ENCODE measurements at regions not wholly inside any gene's neighbourhood (a gene's known extent, or its start where the extent isn't known, plus 50 kb on each side); places are given as distances from the start of the nearest gene placed in this dataset.

GRCh38 chr4:178554352-178554751 is 1112.1 kb upstream of the AGA start:
- no peaks in the 10 kb centered on the region for H3K36me3 ChIP-seq (ENCODE audit: control insufficient read depth, insufficient read depth, low read length)
- no peaks in the 10 kb centered on the region for H3K4me1 ChIP-seq (ENCODE audit: control insufficient read depth, low read depth, low read length)
- no peak overlapping the region for H3K23ac ChIP-seq (ENCODE audit: low read length)
- no peaks in the 10 kb centered on the region for H3K27me3 ChIP-seq (ENCODE audit: insufficient read depth, low read length, poor library complexity)
- no peak overlapping the region for H4K5ac ChIP-seq (ENCODE audit: low read length)
- no peak overlapping the region for H3K4me2 ChIP-seq (ENCODE audit: low read length)
- H2BK5ac ChIP-seq (ENCODE audit: low read length): no peak overlapping the region
- WGBS (ENCODE audit: extremely low coverage, insufficient coverage, low lambda C conversion rate): no CpG with 5 or more reads among the region's 1 CpG
- no peak overlapping the region for H3K18ac ChIP-seq (ENCODE audit: low read length)
- H2AK5ac ChIP-seq (ENCODE audit: low read length): no peak overlapping the region
- no peak overlapping the region for H3K27ac ChIP-seq (ENCODE audit: low read depth, low read length)
- H3K4ac ChIP-seq (ENCODE audit: low read depth, low read length): no peak overlapping the region
- H2BK120ac ChIP-seq (ENCODE audit: low read depth, low read length): no peak overlapping the region
- no peak overlapping the region for H3K9ac ChIP-seq (ENCODE audit: low read length)
- no peak overlapping the region for H3K4me3 ChIP-seq (ENCODE audit: low read length)
- H3K79me2 ChIP-seq (ENCODE audit: control insufficient read depth, insufficient read depth, low read length): no peaks in the 10 kb centered on the region
- no peak for DNase-seq
- no peaks in the 10 kb centered on the region for H3K79me1 ChIP-seq (ENCODE audit: low read length)
- H4K8ac ChIP-seq (ENCODE audit: low read depth, low read length): no peak overlapping the region
- no peak overlapping the region for H2BK15ac ChIP-seq (replicated peaks; ENCODE audit: low read depth)
- H3K56ac ChIP-seq (ENCODE audit: low read length): no peak overlapping the region

DNA sequence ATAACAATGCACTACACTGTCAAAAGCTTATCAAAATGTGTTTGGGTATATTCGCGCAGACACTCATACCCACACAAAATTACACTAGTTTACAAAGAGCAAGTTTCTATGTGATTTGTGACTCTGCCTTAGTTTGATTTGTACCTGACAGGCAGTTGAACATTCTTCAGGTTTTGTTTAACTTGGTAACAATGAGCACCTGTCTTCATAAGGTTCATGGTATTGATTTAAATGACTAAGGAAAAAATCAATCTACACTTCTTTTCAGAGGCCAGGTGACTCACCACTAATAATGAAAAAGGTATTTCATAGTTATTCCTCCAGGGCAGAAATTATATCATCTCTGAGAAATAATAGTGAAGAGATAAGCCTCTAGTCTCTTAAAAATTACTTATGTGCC is 1114.6 kb upstream of the AGA start:
- Histone ChIP-seq H3K79me2 (ENCODE audit: control insufficient read depth, insufficient read depth, low read length) (no peaks in the 10 kb centered on the region), H3K27ac (ENCODE audit: low read depth, low read length) (no peak overlapping the region), H3K27me3 (ENCODE audit: insufficient read depth, low read length, poor library complexity) (no peaks in the 10 kb centered on the region), H3K4me3 (ENCODE audit: low read length) (no peak overlapping the region), H3K4me1 (ENCODE audit: control insufficient read depth, low read depth, low read length) (no peaks in the 10 kb centered on the region), H3K9ac (ENCODE audit: low read length) (no peak overlapping the region), H3K79me1 (ENCODE audit: low read length) (no peaks in the 10 kb centered on the region), H4K5ac (ENCODE audit: low read length) (no peak overlapping the region), H2BK120ac (ENCODE audit: low read depth, low read length) (no peak overlapping the region), H4K8ac (ENCODE audit: low read depth, low read length) (no peak overlapping the region), H3K18ac (ENCODE audit: low read length) (no peak overlapping the region), H2AK5ac (ENCODE audit: low read length) (no peak overlapping the region), H3K4ac (ENCODE audit: low read depth, low read length) (no peak overlapping the region), H3K4me2 (ENCODE audit: low read length) (no peak overlapping the region), H2BK15ac (replicated peaks; ENCODE audit: low read depth) (no peak overlapping the region), H3K23ac (ENCODE audit: low read length) (no peak overlapping the region), H3K56ac (ENCODE audit: low read length) (no peak overlapping the region), H2BK5ac (ENCODE audit: low read length) (no peak overlapping the region), H3K36me3 (ENCODE audit: control insufficient read depth, insufficient read depth, low read length) (no peaks in the 10 kb centered on the region)
- no CpG with 5 or more reads among the region's 2 CpGs for WGBS (ENCODE audit: extremely low coverage, insufficient coverage, low lambda C conversion rate)
- DNase-seq: no peak

- Histone ChIP-seq H3K4ac (ENCODE audit: low read depth, low read length) (no peak overlapping the region), H3K79me1 (ENCODE audit: low read length) (no peaks in the 10 kb centered on the region), H3K79me2 (ENCODE audit: control insufficient read depth, insufficient read depth, low read length) (no peaks in the 10 kb centered on the region), H3K56ac (ENCODE audit: low read length) (no peak overlapping the region), H3K27ac (ENCODE audit: low read depth, low read length) (no peak overlapping the region), H4K8ac (ENCODE audit: low read depth, low read length) (no peak overlapping the region), H3K27me3 (ENCODE audit: insufficient read depth, low read length, poor library complexity) (no peaks in the 10 kb centered on the region), H3K4me2 (ENCODE audit: low read length) (no peak overlapping the region), H2BK120ac (ENCODE audit: low read depth, low read length) (no peak overlapping the region), H3K4me1 (ENCODE audit: control insufficient read depth, low read depth, low read length) (no peaks in the 10 kb centered on the region), H2BK15ac (replicated peaks; ENCODE audit: low read depth) (no peak overlapping the region), H3K36me3 (ENCODE audit: control insufficient read depth, insufficient read depth, low read length) (no peaks in the 10 kb centered on the region), H3K18ac (ENCODE audit: low read length) (no peak overlapping the region), H2AK5ac (ENCODE audit: low read length) (no peak overlapping the region), H2BK5ac (ENCODE audit: low read length) (no peak overlapping the region), H3K4me3 (ENCODE audit: low read length) (no peak overlapping the region), H4K5ac (ENCODE audit: low read length) (no peak overlapping the region), H3K9ac (ENCODE audit: low read length) (no peak overlapping the region), H3K23ac (ENCODE audit: low read length) (no peak overlapping the region)
- WGBS (ENCODE audit: extremely low coverage, insufficient coverage, low lambda C conversion rate): no CpG with 5 or more reads among the region's 7 CpGs
- peak; percentile 19 for DNase-seq
Observed at GRCh38 chr4:178577933-178578332, 1135.7 kb upstream of the AGA start.

DNA sequence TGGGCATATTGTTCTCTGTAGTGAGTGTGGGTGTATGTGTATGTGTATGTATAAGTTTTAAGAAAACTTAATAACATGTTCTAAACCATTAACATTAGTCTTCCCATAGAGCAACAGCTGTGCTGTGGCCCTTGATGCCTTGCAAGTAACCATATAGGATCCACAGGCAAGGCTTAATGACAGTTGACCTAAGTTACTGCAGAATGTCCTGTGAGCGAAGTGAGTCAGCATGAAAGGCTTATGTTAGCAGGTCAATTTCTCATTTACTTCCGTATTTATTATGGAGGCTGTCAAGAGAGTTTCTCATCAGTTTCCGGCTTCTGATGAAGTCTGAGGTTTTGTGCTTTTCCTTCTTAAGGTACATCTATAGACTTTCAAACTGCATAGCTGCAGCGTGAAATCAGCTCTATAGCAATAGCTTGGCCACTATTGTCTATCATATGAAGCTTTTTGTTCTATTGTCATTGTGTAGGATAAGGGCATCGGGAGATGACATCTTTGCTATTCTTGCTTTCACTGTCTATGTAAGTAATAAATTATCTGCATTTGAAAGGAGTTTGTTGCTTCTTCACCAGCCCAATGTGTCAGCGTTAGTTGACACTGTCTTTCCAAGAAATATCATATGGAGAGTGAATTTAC is 1153.4 kb upstream of the AGA start:
- no peaks in the 10 kb centered on the region for H3K4me1 ChIP-seq (ENCODE audit: control insufficient read depth, low read depth, low read length)
- H3K4me3 ChIP-seq (ENCODE audit: low read length): no peak overlapping the region
- H3K4me2 ChIP-seq (ENCODE audit: low read length): no peak overlapping the region
- no peak overlapping the region for H3K9ac ChIP-seq (ENCODE audit: low read length)
- no peak overlapping the region for H4K8ac ChIP-seq (ENCODE audit: low read depth, low read length)
- no peak overlapping the region for H3K4ac ChIP-seq (ENCODE audit: low read depth, low read length)
- H3K56ac ChIP-seq (ENCODE audit: low read length): no peak overlapping the region
- H3K79me1 ChIP-seq (ENCODE audit: low read length): no peaks in the 10 kb centered on the region
- H2BK15ac ChIP-seq (replicated peaks; ENCODE audit: low read depth): no peak overlapping the region
- H2BK120ac ChIP-seq (ENCODE audit: low read depth, low read length): no peak overlapping the region
- H2BK5ac ChIP-seq (ENCODE audit: low read length): no peak overlapping the region
- no peak overlapping the region for H3K18ac ChIP-seq (ENCODE audit: low read length)
- H3K79me2 ChIP-seq (ENCODE audit: control insufficient read depth, insufficient read depth, low read length): no peaks in the 10 kb centered on the region
- DNase-seq: no peak
- no peaks in the 10 kb centered on the region for H3K36me3 ChIP-seq (ENCODE audit: control insufficient read depth, insufficient read depth, low read length)
- H2AK5ac ChIP-seq (ENCODE audit: low read length): no peak overlapping the region
- H3K23ac ChIP-seq (ENCODE audit: low read length): no peak overlapping the region
- no CpG with 5 or more reads among the region's 6 CpGs for WGBS (ENCODE audit: extremely low coverage, insufficient coverage, low lambda C conversion rate)
- H4K5ac ChIP-seq (ENCODE audit: low read length): no peak overlapping the region
- no peak overlapping the region for H3K27ac ChIP-seq (ENCODE audit: low read depth, low read length)
- no peaks in the 10 kb centered on the region for H3K27me3 ChIP-seq (ENCODE audit: insufficient read depth, low read length, poor library complexity)

- Histone ChIP-seq H3K79me1 (ENCODE audit: low read length) (no peaks in the 10 kb centered on the region), H2AK5ac (ENCODE audit: low read length) (no peak overlapping the region), H4K5ac (ENCODE audit: low read length) (no peak overlapping the region), H3K23ac (ENCODE audit: low read length) (no peak overlapping the region), H3K18ac (ENCODE audit: low read length) (no peak overlapping the region), H3K27ac (ENCODE audit: low read depth, low read length) (no peak overlapping the region), H2BK15ac (replicated peaks; ENCODE audit: low read depth) (no peak overlapping the region), H3K79me2 (ENCODE audit: control insufficient read depth, insufficient read depth, low read length) (no peaks in the 10 kb centered on the region), H3K36me3 (ENCODE audit: control insufficient read depth, insufficient read depth, low read length) (no peaks in the 10 kb centered on the region), H2BK120ac (ENCODE audit: low read depth, low read length) (no peak overlapping the region), H3K4ac (ENCODE audit: low read depth, low read length) (no peak overlapping the region), H4K8ac (ENCODE audit: low read depth, low read length) (no peak overlapping the region), H3K56ac (ENCODE audit: low read length) (no peak overlapping the region), H2BK5ac (ENCODE audit: low read length) (no peak overlapping the region), H3K4me3 (ENCODE audit: low read length) (no peak overlapping the region), H3K9ac (ENCODE audit: low read length) (no peak overlapping the region), H3K4me2 (ENCODE audit: low read length) (no peak overlapping the region), H3K27me3 (ENCODE audit: insufficient read depth, low read length, poor library complexity) (no peaks in the 10 kb centered on the region), H3K4me1 (ENCODE audit: control insufficient read depth, low read depth, low read length) (no peaks in the 10 kb centered on the region)
- no peak for DNase-seq
- WGBS (ENCODE audit: extremely low coverage, insufficient coverage, low lambda C conversion rate): no CpG with 5 or more reads among the region's 1 CpG
Observed at GRCh38 chr4:178598672-178599071, 1156.4 kb upstream of the AGA start.

GRCh38 chr4:178599521-178599920 is 1157.3 kb upstream of the AGA start:
- Histone ChIP-seq H2BK120ac (ENCODE audit: low read depth, low read length) (no peak overlapping the region), H3K79me2 (ENCODE audit: control insufficient read depth, insufficient read depth, low read length) (no peaks in the 10 kb centered on the region), H4K8ac (ENCODE audit: low read depth, low read length) (no peak overlapping the region), H3K23ac (ENCODE audit: low read length) (no peak overlapping the region), H3K18ac (ENCODE audit: low read length) (no peak overlapping the region), H3K4ac (ENCODE audit: low read depth, low read length) (no peak overlapping the region), H3K4me3 (ENCODE audit: low read length) (no peak overlapping the region), H2AK5ac (ENCODE audit: low read length) (no peak overlapping the region), H4K5ac (ENCODE audit: low read length) (no peak overlapping the region), H3K56ac (ENCODE audit: low read length) (no peak overlapping the region), H3K9ac (ENCODE audit: low read length) (no peak overlapping the region), H3K4me2 (ENCODE audit: low read length) (no peak overlapping the region), H3K36me3 (ENCODE audit: control insufficient read depth, insufficient read depth, low read length) (no peaks in the 10 kb centered on the region), H3K27me3 (ENCODE audit: insufficient read depth, low read length, poor library complexity) (no peaks in the 10 kb centered on the region), H3K79me1 (ENCODE audit: low read length) (no peaks in the 10 kb centered on the region), H2BK15ac (replicated peaks; ENCODE audit: low read depth) (no peak overlapping the region), H3K4me1 (ENCODE audit: control insufficient read depth, low read depth, low read length) (no peaks in the 10 kb centered on the region), H3K27ac (ENCODE audit: low read depth, low read length) (no peak overlapping the region), H2BK5ac (ENCODE audit: low read length) (no peak overlapping the region)
- peak; percentile 42 for DNase-seq

Measured in mesendoderm (in vitro differentiated cells).